Ishikawa (cell line): ENCODE measurements at regions not wholly inside any gene's neighbourhood (a gene's known extent, or its start where the extent isn't known, plus 50 kb on each side); places are given as distances from the start of the nearest gene placed in this dataset.

Experiments used
- CEBPB ChIP-seq: IDR thresholded peaks from 2 replicates; pipeline ENCODE4 v1.6.1; 2012
- CREB1 ChIP-seq: IDR thresholded peaks from 2 replicates; pipeline ENCODE4 v1.6.1; 2012; ENCODE audit warnings: low read depth
- EGR1 ChIP-seq: IDR thresholded peaks from 2 replicates; pipeline ENCODE4 v1.6.1; 2012
- EP300 ChIP-seq: IDR thresholded peaks from 2 replicates; pipeline ENCODE4 v1.6.1; 2012; ENCODE audit warnings: borderline replicate concordance
- FOXM1 ChIP-seq: IDR thresholded peaks from 2 replicates; pipeline ENCODE4 v1.6.1; 2012; ENCODE audit warnings: low read depth, borderline replicate concordance
- MAX ChIP-seq: IDR thresholded peaks from 2 replicates; pipeline ENCODE4 v1.6.1; 2012
- NFIC ChIP-seq: IDR thresholded peaks from 2 replicates; pipeline ENCODE4 v1.6.1; 2012
- RAD21 ChIP-seq: IDR thresholded peaks from 2 replicates; pipeline ENCODE4 v1.6.1; 2012; ENCODE audit warnings: low read depth
- REST ChIP-seq: IDR thresholded peaks from 2 replicates; pipeline ENCODE4 v1.6.1; 2012; ENCODE audit warnings: low read depth, mild to moderate bottlenecking
- TAF1 ChIP-seq: IDR thresholded peaks from 2 replicates; pipeline ENCODE4 v1.6.1; 2012; ENCODE audit warnings: low read depth, mild to moderate bottlenecking
- TCF12 ChIP-seq: IDR thresholded peaks from 2 replicates; pipeline ENCODE4 v1.6.1; 2012; ENCODE audit warnings: low read depth
- USF1 ChIP-seq: IDR thresholded peaks from 2 replicates; pipeline ENCODE4 v1.6.1; 2012
- YY1 ChIP-seq: IDR thresholded peaks from 2 replicates; pipeline ENCODE4 v1.6.1; 2012; ENCODE audit warnings: low read depth
- ZBTB7A ChIP-seq: IDR thresholded peaks from 2 replicates; pipeline ENCODE4 v1.6.1; 2012; ENCODE audit warnings: low read depth

GRCh38 chr10:111595173-111595572, 518.3 kb downstream of the ADRA2A start:
- no peak for TF ChIP-seq RAD21

- TF ChIP-seq YY1 = no peak
- TF ChIP-seq RAD21 = peak; percentile 63
- no peak for TF ChIP-seq NFIC
- no peak for TF ChIP-seq REST
Observed at GRCh38 chr10:111598433-111599059, 521.7 kb downstream of the ADRA2A start.

GRCh38 chr10:111599943-111600342, 523.1 kb downstream of the ADRA2A start:
- TF ChIP-seq NFIC (no peak), CREB1 (no peak), EP300 (no peak), TCF12 (no peak), TAF1 (no peak), CEBPB (no peak), RAD21 (no peak), EGR1 (no peak), MAX (no peak), REST (no peak), USF1 (no peak), YY1 (no peak)

- no peak for TF ChIP-seq CREB1
- TF ChIP-seq CEBPB = no peak
- no peak for TF ChIP-seq ZBTB7A
- no peak for TF ChIP-seq TCF12
- TF ChIP-seq NFIC = no peak
- TF ChIP-seq REST = no peak
- no peak for TF ChIP-seq RAD21
- TF ChIP-seq MAX = no peak
- no peak for TF ChIP-seq EGR1
Observed at GRCh38 chr10:111600772-111601171, 523.9 kb downstream of the ADRA2A start.

GRCh38 chr10:111612273-111612672, 535.4 kb downstream of the ADRA2A start:
- TF ChIP-seq CEBPB (no peak), FOXM1 (no peak), ZBTB7A (no peak), TCF12 (no peak), REST (no peak), RAD21 (no peak), MAX (no peak)
